HG03280 (cell line): ENCODE measurements at regions not wholly inside any gene's neighbourhood (a gene's known extent, or its start where the extent isn't known, plus 50 kb on each side); places are given as distances from the start of the nearest gene placed in this dataset.
"Not testable (repeated sequence)": the region's sequence is repeated elsewhere in the genome, so short reads cannot be mapped to it uniquely, and the experiment has no call there.

ENCODE experiments used
- ATAC-seq: cut with Tn5 transposase; IDR thresholded peaks from one replicate; pipeline ENCODE4 v1.9.1; 2021; ENCODE audit warnings: mild to moderate bottlenecking, moderate library complexity; ENCODE audit not compliant: unreplicated experiment

- no peak for ATAC-seq
These were observed 193.8 kb upstream of the TOX3 start for GRCh38 chr16:52740766-52741165.

GRCh38 chr16:52740333-52740732 lies 193.4 kb upstream of the TOX3 start:
- ATAC-seq = no peak

- ATAC-seq = not testable (repeated sequence)
These were observed 192.0 kb upstream of the TOX3 start for GRCh38 chr16:52738992-52739391.

- ATAC-seq = no peak
These were observed 184.4 kb upstream of the TOX3 start for GRCh38 chr16:52731219-52731875.

GRCh38 chr16:52729731-52730130 lies 182.8 kb upstream of the TOX3 start:
- ATAC-seq = no peak

GRCh38 chr16:52727849-52728248 lies 180.9 kb upstream of the TOX3 start:
- ATAC-seq = no peak

GRCh38 chr16:52727441-52727840 lies 180.5 kb upstream of the TOX3 start:
- ATAC-seq = no peak

GRCh38 chr16:52725461-52725860 lies 178.5 kb upstream of the TOX3 start:
- no peak for ATAC-seq

GRCh38 chr16:52725043-52725442 lies 178.1 kb upstream of the TOX3 start:
- no peak for ATAC-seq

GRCh38 chr16:52721331-52721730 lies 174.4 kb upstream of the TOX3 start:
- ATAC-seq = no peak

GRCh38 chr16:52718046-52718445 lies 171.1 kb upstream of the TOX3 start:
- ATAC-seq = no peak

- ATAC-seq = no peak
These were observed 166.8 kb upstream of the TOX3 start for GRCh38 chr16:52713740-52714139.

GRCh38 chr16:52709306-52709705 lies 162.4 kb upstream of the TOX3 start:
- ATAC-seq = no peak

GRCh38 chr16:52708476-52708875 lies 161.5 kb upstream of the TOX3 start:
- ATAC-seq = no peak

GRCh38 chr16:52707676-52708337 lies 160.9 kb upstream of the TOX3 start:
- ATAC-seq = no peak

- no peak for ATAC-seq
These were observed 158.2 kb upstream of the TOX3 start for GRCh38 chr16:52705122-52705521.

- ATAC-seq = no peak
These were observed 151.0 kb upstream of the TOX3 start for GRCh38 chr16:52697971-52698370.

GRCh38 chr16:52696126-52696525 lies 149.2 kb upstream of the TOX3 start:
- ATAC-seq = no peak

- no peak for ATAC-seq
These were observed 143.5 kb upstream of the TOX3 start for GRCh38 chr16:52690468-52690867.

GRCh38 chr16:52680993-52681392 lies 134.1 kb upstream of the TOX3 start:
- no peak for ATAC-seq

- no peak for ATAC-seq
These were observed 130.6 kb upstream of the TOX3 start for GRCh38 chr16:52677501-52677900.

GRCh38 chr16:52676959-52677358 lies 130.0 kb upstream of the TOX3 start:
- no peak for ATAC-seq

- ATAC-seq = no peak
These were observed 124.6 kb upstream of the TOX3 start for GRCh38 chr16:52671590-52671989.
